Brain pericyte (primary cell): ENCODE measurements at regions not wholly inside any gene's neighbourhood (a gene's known extent, or its start where the extent isn't known, plus 50 kb on each side); places are given as distances from the start of the nearest gene placed in this dataset.

Source experiments
- DNase-seq: peaks from one replicate; pipeline ENCODE4 v3.0.0-alpha.2; 2012; ENCODE audit warnings: low read depth, low spot score

DNA sequence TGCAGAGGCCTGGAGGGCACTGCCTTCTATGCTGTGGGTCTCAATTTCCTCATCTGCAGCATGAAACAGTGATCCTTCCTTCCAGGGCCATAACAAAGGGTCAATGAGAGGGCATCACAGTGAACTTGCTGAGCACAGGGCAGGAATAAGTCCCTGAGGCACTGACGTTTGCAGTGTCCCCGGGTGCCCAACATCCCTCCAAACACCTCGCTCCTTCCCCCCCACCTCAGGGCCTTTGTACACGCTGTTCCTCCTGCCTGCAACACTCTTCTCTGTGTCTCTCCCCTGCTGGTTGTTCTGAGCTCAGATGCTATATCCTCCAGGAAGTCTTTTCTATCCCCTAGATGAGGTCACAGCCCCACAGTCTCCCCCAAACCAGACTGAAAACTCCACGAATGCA lies 59.7 kb upstream of the TCF20 start:
- no peak for DNase-seq

DNA sequence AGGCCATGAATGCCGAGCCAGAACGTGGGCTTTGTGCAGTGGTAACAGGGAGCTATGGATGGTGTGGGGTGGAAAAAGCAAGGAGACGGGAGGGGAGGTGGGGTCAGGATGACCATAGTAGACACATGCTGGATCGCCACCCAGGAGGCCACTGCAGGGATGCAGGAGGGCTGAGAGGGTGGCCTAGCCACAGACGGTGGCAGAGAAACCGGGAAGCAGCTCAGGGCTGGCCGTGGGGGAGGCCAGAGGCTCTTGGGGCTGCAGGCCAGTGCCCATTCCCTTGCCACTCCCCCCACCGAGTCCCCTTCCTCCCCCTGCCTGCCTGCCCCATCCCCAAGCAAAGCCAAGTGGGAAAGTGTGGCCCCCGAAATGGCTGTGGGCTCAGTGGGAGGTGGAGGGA lies 59.1 kb upstream of the TCF20 start:
- DNase-seq, result no peak

DNA sequence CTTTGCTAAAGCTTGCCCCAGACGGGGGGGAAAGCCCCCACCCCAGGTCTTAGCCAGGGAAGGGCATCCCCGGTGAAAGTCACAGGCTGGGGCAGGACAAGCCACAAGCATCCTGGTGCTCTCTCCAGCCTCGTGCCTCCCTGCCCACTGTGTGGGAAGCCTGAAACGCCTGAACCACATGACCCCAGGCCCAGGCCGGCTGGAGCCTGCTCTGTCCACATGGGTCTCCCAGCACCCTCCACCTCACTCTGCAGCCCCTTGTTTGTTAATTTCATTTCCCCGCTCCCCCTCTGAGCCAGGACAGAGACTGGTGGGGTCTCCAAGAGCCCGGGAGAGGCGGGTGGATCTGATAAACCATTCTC lies 58.3 kb upstream of the TCF20 start:
- no peak for DNase-seq

- no peak for DNase-seq
These were observed 57.8 kb upstream of the TCF20 start for GRCh38 chr22:42328130-42328783.

- no peak for DNase-seq
These were observed 57.1 kb upstream of the TCF20 start for GRCh38 chr22:42327462-42328129.

DNA sequence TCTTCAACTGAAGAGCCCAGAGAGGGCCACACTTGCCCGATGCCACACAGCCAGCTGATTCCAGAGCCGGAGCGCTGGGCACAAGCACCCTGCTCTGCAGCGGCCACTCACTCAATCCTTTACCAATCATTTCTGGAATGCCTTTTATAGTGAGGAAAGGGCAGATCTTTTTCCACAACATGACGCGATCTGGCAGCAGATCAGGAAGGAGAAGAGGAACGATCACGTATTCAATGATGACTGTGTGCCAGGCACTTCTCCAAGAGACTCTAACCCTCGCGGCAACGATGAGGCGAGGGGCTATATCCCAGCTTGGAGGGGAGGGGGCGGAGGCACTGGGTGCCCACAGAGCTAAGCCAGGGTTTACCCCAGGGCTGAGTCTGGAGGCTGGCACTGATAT lies 56.3 kb upstream of the TCF20 start:
- DNase-seq, result no peak

DNA sequence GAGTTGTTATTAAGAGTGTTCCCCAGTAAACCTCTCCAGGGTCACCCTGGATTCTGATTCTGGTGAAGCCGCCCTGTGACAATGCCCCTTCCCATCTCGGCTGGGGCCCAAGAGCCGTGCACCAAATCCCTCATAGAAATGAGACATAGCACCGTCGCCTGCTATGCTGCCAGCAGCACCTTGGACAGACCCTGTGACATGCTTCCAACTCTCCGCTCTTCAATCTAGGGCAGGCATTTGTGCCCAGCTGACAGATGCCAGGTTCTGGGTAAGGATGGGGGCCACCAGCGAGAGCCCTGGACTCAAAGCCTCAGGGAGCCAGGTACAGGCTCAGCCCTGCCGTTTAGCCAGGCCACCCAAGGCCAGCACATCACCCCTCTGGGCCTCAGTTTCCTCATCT lies 55.8 kb upstream of the TCF20 start:
- no peak for DNase-seq

- DNase-seq, result no peak
These were observed 54.7 kb upstream of the TCF20 start for GRCh38 chr22:42324990-42325710.

DNA sequence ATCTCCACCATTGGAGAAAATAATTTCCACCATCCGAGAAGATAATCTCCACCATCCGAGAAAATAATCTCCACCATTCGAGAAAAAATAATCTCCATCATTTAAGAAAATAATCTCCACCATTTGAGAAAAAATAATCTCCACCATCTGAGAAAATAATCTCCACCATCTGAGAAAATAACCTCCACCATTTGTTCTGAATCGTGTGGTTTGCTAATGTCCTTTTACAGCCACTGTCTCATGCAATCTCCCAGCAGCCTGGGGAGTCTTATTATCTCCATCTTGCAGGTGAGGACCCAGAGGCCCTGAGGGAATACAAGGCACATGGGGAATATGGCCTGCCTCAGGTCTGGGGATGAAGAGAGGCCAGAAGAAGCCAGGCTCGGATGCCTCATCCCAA lies 54.1 kb upstream of the TCF20 start:
- no peak for DNase-seq

DNA sequence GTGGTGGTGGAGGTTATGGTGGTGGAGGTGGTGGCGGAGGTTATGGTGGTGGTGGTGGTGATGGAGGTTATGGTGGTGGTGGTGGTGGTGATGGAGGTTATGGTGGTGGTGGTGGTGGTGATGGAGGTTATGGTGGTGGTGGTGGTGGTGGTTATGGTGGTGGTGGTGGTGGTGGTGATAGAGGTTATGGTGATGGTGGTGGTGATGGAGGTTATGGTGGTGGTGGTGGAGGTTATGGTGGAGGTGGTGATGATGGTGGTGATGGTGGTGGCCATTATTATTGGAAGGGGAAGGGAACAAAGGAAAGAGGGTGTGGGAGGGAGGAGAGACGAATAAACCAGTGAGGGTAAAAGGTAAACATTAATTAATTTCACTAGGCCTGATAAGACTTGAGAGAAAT lies 53.5 kb upstream of the TCF20 start:
- DNase-seq, result no peak

- no peak for DNase-seq
These were observed 52.1 kb upstream of the TCF20 start for GRCh38 chr22:42322562-42322926.

- DNase-seq, result peak; percentile 36
These were observed 51.6 kb upstream of the TCF20 start for GRCh38 chr22:42321908-42322561.

GRCh38 chr22:42320443-42321416 lies 50.3 kb upstream of the TCF20 start:
- no peak for DNase-seq
